HG03039 (cell line): ENCODE measurements at regions not wholly inside any gene's neighbourhood (a gene's known extent, or its start where the extent isn't known, plus 50 kb on each side); places are given as distances from the start of the nearest gene placed in this dataset.

Source experiments
- ATAC-seq: cut with Tn5 transposase; IDR thresholded peaks from one replicate; pipeline ENCODE4 v1.9.1; 2021; ENCODE audit warnings: mild to moderate bottlenecking, moderate library complexity; ENCODE audit not compliant: unreplicated experiment

- ATAC-seq = no peak
These were observed 149.3 kb downstream of the SYF2 start for GRCh38 chr1:25082995-25083394.

DNA sequence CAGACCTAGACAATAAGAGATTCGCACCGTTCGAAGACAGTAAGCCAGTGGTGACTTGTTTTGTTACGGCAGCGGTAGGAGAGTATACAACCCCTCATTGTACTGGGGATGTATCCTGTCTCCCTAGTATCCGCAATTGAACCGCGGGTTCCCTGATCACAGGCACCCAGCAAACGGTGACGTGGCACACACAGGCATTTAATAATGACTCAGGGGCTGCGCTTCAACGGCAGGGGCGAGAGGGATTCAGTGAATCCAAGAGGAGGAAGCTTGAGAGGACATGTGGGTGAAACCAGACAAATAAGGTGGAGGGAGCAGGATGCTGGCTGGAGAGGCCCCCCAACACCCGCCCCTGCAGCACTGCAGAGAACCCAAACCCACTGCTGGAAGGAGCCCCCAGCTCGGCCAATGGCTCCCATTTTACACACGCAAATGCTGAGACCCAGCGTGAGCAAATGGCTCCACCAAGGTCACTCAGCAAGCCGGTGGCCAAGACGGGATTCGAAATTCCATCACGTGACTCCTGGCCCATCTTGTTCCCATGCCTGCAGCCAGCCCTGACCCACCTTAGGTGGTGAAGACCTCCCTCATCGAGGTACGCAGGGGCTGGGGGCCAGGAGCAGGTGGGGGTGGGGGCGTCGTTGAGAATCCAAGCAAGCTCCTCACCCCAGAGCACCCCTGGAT, 149.9 kb downstream of the SYF2 start:
- no peak for ATAC-seq

GRCh38 chr1:25081496-25081895, 150.8 kb downstream of the SYF2 start:
- ATAC-seq = no peak

DNA sequence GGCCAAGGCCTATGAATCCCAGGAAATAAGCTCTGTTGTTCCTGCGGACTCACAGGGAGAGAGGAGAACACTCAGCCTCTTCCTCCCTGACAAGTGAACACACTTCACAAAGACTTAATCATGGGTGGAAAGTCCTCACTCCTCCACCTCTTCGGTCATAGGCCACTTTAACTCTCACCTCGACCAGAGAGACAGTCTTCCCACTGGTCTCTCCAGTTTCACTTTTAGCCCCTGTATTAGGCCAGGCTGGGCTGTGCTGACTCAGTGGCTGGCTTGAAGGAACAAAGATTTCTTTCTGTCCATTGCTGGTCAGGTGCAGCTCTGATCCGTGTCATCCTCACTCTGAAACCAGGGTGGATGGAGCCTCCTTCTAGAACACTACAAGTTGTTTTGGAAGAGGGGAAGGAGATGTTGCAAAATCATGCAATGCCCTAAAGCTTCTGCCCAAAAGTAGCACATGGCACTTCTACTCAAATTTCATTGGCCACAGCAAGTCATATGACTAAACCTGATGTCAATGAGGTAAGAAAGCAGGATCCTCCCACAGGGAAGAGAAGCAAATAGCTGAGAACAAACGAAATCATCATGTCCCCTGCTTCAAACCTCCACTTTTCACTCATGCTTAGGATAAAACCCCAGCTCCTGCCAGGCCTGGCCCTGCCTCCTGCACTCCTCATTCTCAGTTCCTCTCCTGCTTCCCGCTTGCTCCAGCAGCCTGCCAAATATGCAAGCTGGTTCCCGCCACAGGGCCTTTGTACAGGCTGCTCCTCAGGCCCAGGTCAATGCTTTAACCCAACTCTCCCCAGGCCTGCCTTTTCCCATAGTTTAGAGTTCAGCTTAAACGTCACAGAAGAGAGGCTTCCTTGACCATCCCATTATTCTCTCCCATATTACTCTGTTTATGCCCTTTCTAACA, 150.5 kb upstream of the RUNX3 start:
- no peak for ATAC-seq

- no peak for ATAC-seq
These were observed 149.0 kb upstream of the RUNX3 start for GRCh38 chr1:25079048-25079447.

DNA sequence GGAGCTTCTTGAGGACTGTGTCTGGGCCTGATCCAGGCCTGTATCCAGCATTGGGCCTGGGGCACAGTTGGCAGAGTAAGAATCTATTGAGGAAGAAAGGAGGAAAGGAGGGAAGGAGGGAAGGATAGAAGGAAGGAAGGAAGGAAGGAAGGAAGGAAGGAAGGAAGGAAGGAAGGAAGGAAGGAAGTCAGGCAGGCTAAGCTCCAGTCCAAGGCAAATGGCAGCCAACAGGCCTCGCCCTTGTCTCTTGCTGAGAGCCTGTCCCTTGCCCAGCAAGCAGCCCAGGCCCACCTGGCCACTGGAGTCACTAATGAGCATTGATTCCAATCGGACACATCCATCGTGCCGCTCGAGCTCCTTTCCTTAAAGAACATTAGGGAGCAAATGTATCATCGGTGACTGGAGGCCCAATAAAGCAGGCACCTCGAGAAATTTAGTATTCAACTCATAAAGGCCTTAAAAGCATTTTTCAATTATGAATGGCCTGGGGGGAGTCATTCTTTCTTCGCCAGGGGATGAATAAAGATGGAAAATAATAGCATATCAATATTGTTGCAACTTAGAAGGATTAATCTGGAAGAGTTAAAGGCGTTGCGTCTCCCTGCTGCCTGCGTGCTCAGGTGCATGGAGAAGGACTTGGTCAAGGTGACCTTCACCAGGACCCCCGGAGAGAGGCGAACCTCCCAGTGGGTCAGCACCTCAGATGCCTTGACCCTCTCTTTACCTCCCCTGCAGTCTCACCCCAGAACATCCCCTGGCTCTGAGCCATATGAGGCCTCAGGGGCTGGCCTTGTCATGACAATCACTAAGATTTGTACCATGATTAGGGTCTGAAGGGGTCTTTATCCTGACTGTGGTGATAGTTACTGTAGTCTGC, 144.5 kb upstream of the RUNX3 start:
- no peak for ATAC-seq

DNA sequence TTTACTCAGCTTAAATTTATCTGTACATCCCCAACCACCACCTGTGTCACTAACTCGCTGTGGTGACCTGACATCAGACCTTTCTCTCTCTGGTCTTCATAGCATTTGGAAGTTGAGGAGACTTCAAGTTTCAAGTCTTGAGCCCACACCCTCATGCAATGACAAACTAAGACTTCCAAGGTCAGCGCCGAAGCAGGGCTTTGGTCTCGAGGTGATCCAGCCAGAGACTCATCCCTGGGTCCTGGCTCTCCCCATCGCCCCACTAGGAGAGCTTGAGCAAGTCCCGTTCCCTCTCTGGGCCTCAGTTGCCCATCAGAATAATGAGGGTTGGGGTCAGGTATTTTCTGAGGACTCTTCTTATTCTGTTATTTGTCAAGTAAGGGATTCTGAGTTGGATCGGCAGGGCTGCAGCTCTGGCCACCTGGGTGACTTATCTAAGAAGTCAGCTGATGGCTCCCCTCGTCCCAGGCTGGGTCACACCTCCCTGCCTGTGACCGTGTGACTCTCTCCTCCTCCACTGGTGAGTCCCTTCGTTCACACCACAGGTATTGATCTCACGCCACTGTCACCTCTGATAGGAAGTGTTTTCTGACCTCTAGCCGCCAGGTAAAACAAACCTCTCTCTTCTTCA, 143.7 kb upstream of the RUNX3 start:
- no peak for ATAC-seq

GRCh38 chr1:25072461-25072860, 142.4 kb upstream of the RUNX3 start:
- no peak for ATAC-seq

DNA sequence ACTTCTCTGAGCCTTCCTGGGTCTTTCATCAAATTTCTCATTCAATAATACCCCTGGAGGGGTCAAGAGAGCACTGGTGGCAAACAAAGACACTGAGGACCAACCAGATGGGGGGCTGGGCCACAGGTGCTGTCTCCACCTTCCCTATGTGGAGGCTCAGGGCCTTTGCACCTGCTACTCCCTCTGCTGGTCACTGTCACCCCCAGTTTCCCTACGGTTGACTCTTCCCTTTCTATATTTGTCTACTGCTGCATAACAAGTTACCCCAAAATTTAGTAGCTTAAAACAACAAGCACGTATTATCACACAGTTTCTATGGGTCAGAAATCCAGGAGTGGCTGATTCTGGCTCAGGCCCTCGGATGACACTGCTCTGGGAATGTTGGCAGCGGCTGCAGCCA, 138.8 kb upstream of the RUNX3 start:
- ATAC-seq = no peak

DNA sequence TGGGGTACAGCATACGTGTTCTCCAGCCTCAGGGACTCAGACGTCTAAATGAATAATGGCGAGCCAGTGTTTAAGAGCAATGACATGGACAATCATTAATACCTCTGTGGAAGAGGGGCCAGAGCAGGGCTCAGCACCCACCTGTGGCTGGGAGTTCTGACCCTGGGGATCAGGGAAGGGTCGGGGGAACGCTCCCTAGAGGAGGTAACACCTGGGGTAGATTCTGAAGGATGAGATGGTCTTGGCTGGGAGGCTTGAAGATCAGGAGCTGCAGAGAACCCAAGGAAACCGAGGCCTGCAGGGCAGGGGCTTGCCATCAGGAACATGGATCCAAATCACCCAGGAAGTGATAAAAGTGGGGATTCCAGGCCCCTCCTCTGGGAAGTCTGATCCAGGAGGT, 138.2 kb upstream of the RUNX3 start:
- ATAC-seq = no peak

DNA sequence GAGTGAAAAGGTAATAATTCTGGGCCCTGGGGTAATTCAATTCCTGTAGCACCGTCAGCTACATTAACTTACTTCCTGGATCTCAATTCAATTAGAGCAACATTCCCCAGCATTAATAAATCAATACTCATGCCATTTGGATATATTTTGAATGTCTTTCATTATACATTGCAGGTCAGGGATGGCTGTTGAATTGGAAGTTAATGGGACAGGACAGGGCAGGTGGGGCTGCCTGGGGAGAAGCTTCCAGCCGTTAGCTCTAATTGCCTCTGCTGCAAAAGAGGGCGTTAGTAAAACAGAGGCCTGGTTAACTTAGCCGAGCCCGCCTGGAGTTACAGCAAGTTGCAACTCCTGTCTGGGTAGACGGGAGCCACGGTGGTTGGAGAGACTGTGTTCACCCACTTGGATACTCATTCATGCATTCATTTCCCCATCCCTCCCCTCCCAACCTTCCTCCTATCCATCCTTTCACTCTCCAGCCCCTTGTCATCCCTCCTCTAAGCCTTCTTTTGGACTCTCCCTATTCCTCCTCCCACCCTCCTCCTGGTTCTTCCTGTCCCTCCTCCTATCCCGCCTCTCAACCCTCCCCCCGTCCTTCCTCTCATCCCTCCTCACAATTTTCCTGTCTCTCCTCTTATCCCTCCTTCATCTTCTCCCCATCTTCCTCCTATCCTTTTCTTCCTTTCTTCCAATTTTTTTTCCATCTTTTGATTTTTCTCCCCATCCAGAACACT, 137.6 kb upstream of the RUNX3 start:
- no peak for ATAC-seq

- no peak for ATAC-seq
These were observed 136.8 kb upstream of the RUNX3 start for GRCh38 chr1:25066731-25067517.

GRCh38 chr1:25066256-25066655, 136.2 kb upstream of the RUNX3 start:
- no peak for ATAC-seq

DNA sequence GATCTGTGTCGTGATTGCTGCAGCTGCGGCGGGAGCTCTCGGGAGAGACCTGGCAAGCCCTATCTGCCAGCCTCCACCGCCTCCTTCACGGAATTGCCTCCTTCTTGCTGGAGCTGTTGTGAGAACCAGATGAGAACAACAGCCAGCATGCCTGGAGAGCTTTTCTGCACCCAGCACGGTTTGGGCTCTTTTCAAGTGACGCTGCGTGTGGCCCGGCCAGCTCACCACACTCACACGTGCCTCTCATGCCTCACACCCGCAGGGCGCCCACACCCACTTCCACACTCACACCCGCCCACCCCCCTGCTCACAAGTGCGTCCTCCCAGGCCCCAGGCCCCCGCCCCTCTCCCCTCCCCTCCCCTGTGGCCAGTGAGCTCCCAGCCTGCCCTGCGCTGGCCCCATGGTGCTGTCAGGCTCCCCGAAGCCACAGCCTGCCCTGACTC, 135.7 kb upstream of the RUNX3 start:
- no peak for ATAC-seq

- ATAC-seq = no peak
These were observed 135.2 kb upstream of the RUNX3 start for GRCh38 chr1:25065321-25065721.

GRCh38 chr1:25064465-25065240, 134.6 kb upstream of the RUNX3 start:
- no peak for ATAC-seq

- ATAC-seq = no peak
These were observed 133.7 kb upstream of the RUNX3 start for GRCh38 chr1:25063591-25064416.
